AG08395 (cell line): ENCODE measurements at regions not wholly inside any gene's neighbourhood (a gene's known extent, or its start where the extent isn't known, plus 50 kb on each side); places are given as distances from the start of the nearest gene placed in this dataset.

Experiments
- DNase-seq: peaks from one replicate; pipeline ENCODE4 v3.0.0; 2012; ENCODE audit warnings: mixed read lengths, low spot score

GRCh38 chr12:107525063-107525718 lies 160.4 kb upstream of the PWP1 start:
- no peak for DNase-seq

- DNase-seq: no peak
These were observed 159.7 kb upstream of the PWP1 start for GRCh38 chr12:107525719-107526554.

- no peak for DNase-seq
These were observed 158.9 kb upstream of the PWP1 start for GRCh38 chr12:107526555-107527180.

GRCh38 chr12:107528731-107529365 lies 156.8 kb upstream of the PWP1 start:
- DNase-seq: no peak

- no peak for DNase-seq
These were observed 155.6 kb upstream of the PWP1 start for GRCh38 chr12:107529991-107530390.

- peak; percentile 49 for DNase-seq
These were observed 154.9 kb upstream of the PWP1 start for GRCh38 chr12:107530701-107531100.

GRCh38 chr12:107533218-107533617 lies 152.4 kb upstream of the PWP1 start:
- DNase-seq: no peak

GRCh38 chr12:107536613-107537012 lies 149.0 kb upstream of the PWP1 start:
- DNase-seq: no peak

GRCh38 chr12:107537464-107538119 lies 148.0 kb upstream of the PWP1 start:
- DNase-seq: no peak

- no peak for DNase-seq
These were observed 146.2 kb upstream of the PWP1 start for GRCh38 chr12:107539196-107539939.

GRCh38 chr12:107541001-107541705 lies 144.4 kb upstream of the PWP1 start:
- DNase-seq: no peak

GRCh38 chr12:107543416-107543815 lies 142.2 kb upstream of the PWP1 start:
- DNase-seq: no peak

GRCh38 chr12:107543841-107544240 lies 141.8 kb upstream of the PWP1 start:
- no peak for DNase-seq

- DNase-seq: peak; percentile 28
These were observed 140.7 kb upstream of the PWP1 start for GRCh38 chr12:107544937-107545336.

- DNase-seq: peak; percentile 40
These were observed 139.8 kb upstream of the PWP1 start for GRCh38 chr12:107545737-107546353.

- DNase-seq: no peak
These were observed 138.2 kb upstream of the PWP1 start for GRCh38 chr12:107547389-107547788.

GRCh38 chr12:107549651-107550480 lies 135.7 kb upstream of the PWP1 start:
- no peak for DNase-seq

- no peak for DNase-seq
These were observed 134.2 kb upstream of the PWP1 start for GRCh38 chr12:107551434-107551833.

GRCh38 chr12:107552263-107552662 lies 133.3 kb upstream of the PWP1 start:
- DNase-seq: no peak
